ENCODE measurements at regions not wholly inside any gene's neighbourhood (a gene's known extent, or its start where the extent isn't known, plus 50 kb on each side); places are given as distances from the start of the nearest gene placed in this dataset.
"Not testable (repeated sequence)": the region's sequence is repeated elsewhere in the genome, so short reads cannot be mapped to it uniquely, and the experiment has no call there.

DNA sequence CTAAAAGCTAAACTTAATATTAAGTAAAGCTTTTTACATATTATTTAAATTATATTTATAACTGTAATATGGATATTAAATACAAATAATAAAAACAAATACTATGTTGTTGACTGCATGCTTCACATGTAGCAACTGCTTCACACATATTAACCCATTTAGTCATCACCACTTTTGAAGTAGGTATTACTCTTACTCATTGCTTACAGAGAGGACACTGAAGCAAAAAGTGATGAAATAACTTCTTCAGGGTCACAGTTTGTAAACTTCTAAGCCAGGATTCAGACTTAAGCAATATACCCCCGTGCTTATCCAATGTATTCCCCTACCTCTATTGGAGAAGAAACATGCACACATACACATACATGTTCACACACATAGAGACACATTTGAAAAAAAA is 166.6 kb downstream of the DKK2 start:
- DNase-seq = no peak

DNA sequence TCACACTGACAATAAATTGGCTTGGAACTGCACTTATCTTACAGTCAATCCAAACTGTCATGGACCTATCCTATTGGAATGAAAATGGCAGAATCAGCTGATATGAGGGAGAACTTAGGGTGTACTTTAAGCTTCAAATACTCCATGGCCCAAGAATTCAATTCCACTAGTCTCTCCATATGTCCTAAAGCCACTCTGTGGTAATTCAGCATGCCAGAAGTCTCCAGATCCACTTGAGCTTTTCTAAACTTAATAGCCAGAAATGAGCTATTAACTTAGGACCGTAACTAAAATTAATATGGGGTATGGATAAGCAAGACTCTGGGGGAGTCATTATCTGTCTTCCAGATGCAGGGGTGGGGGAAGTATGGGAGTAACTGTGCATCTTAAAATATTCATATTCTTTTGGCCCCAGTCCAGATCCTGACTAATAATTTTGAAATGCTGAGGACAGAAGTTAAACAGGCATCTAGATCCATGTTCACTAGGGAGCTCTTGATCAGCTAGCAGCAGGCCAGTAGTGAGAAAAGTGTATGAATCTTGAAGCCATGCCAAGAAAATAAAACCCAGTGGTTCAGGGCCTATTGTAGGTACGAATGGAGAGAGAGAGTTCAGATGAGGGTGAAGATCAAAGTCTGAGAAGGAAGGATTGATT is 167.6 kb downstream of the DKK2 start:
- no peak for DNase-seq

DNA sequence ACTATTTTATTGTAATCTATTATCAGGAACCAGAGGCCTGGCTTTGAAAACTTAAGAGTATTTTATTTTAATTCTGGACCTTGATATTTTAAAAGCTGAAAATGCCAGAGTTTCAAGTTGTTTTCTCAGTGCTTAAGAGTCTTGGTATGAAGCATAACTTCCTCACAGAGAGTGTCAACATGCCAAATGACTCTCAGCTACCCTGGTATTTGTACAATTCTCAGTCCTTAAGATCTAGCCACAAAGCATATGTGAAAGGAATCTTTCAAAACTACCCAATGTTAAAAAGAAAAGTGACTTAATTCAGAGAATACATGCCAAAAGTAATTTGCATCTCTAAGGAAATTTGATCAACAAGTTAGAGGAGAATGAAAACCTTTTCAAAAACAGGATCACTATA is 171.9 kb downstream of the DKK2 start:
- DNase-seq = no peak

DNA sequence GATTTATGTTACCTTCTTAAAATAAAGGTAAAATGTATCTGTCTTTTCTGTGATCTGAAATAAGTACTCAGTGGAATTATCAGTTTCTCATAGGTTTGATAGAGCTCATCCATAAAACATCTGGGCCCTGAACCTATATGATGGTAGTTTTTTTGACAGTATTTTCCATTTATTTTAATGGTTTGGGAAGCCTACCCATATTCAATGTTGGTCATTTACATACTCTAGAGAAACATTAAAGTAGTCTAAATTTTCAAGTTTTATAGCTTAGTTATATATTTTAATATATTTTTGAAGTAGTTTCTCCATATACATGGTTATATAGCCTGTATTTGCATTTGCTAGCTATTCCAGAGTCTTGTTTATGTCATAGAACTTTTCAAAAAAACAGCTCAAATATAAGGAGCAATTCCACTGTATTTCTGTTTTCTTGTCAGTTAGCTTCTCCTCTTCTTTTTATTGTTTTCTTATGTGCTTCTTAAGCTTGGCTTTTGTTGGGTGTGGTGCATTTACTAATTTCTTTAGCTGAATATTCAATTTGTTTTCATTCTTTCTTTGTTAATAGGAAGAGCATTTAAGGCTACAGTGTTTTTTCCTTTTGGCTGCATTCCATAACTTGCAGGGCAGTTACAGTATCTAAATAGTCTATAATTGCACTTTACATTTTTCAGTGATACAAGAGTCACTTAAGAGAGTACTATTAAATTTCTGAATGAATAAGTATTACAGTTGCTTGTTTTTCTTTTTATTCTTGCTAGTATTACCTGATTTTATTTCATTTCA is 181.4 kb downstream of the DKK2 start:
- no peak for DNase-seq

DNA sequence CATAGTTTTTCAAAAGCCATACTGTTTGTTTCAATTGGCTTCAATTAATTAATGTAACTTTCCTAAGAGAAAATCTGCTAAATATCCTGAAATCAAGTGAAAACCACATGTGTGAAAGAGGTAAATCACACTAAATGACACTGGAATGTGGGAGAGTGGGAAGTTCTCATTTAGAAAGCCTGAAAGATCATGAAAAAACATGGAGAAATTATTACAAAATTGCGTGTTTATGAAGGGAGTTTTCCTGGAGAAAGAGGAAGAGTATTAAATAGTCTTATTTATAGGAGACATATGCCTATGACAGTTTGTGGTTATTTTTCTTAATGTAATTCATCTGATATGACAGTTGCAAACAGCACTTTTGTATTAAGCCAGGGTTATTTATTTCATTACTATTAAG is 183.7 kb downstream of the DKK2 start:
- DNase-seq = no peak

DNA sequence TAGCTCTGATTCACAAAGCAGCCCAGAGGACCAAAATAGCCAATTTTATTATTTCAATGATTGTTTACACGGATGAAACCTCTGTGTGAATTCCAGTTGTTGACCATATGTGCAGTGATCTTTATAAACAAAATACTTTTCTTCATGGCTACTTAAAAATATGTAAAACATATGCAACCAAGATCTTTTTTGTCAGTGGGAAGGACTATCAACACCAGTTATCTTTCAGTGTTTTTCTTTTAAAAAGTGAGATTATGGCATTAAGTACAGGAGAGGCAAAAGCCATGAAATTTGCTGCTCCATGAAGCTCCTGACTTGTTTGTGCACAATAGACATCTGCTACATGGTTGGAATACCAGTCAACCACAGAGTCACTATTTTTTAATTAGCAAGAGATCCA is 184.4 kb downstream of the DKK2 start:
- DNase-seq = no peak

DNA sequence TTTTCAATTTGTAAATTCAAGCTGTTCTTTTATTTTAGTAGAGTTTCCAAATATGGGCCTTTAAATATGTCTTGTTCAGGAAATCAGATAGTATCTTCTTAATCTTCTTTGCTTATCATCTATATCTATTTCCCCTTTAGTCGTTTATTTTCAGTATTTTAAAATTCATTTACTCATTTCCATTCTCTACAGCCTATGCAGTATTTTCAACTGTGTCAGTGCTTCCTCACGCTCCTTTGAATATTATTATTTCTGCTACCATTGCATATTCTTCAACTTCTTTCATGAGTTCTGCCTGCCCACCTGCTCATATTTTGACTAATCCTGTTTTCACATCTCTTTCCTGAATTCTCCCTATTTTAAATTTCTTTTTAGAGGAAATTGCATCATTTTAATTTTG is 185.4 kb downstream of the DKK2 start:
- DNase-seq = no peak

DNA sequence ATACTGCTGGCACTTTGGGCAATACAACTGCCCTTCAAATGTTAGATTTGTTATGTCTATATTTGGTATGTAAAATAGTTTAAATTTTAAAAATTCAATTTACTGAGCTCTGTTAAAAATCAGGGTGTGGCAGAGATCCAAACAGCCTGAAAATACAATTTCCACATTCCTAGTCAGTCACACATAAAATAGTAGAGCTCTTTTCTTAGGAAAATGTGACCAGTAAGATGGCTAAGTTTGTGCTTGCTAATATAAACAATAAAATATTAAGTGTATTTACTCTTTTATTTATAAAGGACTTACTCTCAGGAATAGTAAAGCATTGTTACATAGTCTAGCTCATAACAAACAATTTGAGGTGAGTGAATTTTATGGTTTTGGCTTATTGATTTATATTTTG is 200.2 kb downstream of the DKK2 start:
- DNase-seq = no peak

DNA sequence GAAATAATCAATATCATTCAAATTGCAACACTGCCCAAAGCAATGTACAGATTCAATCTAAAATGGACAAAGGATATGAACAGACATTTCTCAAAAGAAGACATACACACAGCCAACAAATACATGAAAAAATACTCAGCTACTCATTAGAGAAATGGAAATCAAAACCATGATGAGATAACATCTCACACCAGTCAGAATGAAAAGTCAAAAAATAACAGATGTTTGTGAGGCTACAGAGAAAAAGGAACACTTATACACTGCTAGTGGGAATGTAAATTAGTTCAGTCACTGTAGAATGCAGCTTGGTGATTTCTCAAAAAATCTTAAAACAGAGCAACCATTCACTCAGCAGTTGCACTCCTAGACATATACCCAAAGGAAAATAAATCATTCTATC is 205.2 kb downstream of the DKK2 start:
- DNase-seq = no peak

DNA sequence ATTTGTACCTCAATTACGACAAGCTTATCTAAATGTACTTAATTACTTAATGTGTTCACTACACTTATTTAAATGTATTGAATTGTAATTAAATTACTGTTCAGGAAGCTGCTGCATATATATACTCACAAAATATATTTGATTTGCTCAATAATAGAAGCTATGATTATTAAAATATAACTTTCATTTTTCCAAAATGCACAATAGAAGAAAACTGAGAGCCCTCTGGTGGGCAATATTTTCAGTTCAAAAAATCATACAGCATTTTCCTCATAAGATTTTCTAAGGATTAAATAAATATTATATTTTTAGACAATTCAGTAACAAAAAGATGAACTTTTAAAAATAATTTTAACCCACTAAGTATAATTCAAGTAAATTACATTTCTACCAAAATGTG is 217.3 kb downstream of the DKK2 start:
- DNase-seq = no peak

DNA sequence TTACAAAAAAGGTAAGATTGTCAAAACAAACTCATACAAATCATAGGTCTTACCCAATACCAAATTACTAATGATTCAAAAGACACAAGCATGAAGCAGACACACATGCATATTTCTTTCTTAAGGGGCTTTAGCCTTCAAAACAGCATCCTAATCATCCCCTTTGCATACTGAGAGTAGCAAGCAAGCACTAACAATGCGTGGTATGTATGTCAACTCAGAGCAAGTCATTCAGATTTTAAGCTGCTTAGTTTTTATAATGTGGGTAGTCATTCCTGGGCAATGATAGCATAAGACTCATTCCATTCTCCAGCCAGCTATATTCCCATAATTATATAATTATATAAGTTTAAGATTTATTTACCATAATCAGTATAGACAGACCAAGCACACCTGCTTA is 219.6 kb downstream of the DKK2 start:
- DNase-seq = no peak

DNA sequence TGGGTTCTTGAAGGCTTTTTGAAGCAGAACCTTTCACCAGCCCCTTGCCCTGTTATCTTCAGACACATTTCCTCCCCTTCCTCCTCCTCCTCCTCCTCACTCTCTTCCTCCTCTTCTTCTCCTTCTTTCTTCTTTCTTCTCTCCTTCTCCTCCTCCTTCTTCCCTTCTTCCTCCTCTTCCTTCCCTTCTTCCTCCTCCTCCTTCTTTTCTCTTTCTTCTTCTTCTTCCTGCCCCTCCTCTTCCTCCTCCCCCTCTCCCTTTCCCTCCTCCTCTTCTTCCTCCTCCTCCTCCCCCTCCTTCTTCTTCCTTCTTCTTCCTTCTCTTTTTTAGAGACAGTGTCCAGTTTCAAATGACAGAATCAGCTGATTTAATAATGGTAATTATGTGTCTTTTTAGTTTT is 226.0 kb downstream of the DKK2 start:
- no peak for DNase-seq

DNA sequence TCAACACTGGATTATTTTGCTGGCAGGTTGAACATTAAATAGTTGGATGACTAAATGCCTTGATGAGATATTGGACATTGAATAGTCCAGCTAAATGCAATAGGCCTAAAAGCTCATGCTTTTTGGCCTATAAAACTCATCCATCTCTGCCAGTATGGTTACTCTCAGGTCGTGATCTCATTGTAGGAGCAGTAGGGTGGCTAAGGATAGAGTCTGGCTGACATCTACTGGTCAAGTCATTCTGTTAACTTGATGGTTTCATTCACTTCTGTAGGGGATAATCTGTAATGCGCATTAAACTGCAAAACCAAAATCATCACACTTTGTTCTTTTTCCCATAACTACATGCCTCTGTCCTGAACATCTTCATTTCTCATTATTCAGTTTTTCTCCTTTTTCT is 227.0 kb downstream of the DKK2 start:
- no peak for DNase-seq

DNA sequence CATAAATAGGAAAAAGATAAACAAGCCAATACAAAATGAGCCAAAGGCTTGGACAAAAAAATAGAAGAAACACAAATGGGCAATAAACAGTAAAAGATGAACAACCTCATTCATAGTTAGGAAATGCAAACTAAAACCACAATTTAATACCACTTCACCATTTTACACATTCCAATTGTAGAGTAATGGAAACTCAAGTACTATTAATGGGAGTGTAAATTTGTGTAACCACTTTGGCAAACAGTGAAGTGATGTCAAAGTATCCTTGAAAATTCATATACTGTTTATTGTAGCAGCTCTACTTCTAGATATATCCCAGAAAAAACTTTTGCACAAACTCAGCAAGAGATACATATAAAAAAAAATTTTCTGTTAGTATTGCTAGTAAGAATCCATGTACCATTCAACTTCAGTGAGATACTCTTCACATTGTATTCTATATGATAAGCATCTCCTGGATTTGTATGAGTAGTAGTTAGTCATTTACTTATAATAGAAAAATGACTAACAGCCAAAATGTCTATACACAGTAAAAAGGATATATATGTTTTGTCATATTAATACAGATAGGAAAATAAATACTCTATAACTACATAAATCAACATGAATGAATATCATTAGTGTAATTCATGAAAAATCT is 229.8 kb downstream of the DKK2 start:
- DNase-seq = no peak

DNA sequence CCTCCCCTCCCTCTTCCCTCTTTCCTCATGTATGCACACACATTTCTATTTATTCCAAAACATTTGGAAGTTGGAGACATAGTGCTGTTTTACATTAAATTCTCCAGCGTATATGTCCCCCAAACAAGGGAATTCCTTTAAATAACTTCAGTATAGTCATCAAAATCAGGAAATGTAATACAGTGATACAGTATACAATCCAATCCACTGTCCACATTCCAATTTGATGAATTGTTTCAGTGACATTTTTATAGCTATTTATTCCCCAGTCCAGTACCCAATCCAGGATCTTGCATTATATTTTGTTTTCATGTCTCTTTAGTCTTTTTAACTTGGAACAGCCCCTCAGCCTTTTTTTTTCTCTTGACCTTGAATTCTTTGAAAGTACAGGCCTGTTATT is 233.0 kb downstream of the DKK2 start:
- DNase-seq = no peak

DNA sequence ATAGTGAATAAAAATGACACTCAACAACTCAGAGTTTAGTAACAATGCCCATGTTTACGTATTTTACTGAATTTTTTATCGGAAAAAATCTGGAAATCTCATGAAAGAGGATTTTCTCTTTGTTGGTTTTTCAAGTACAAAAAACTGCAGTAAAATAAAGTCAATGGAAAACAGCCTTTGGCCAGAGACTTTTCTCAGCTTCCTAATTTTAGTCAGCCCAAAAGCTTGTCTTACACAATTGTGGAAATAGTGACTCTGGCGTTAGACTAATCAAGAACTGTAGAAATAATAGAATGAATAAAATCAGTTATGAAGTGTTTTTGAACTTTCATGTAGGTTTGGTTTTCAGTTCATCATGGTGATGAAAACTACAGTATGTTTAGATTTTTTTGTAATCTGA is 234.7 kb downstream of the DKK2 start:
- DNase-seq = no peak

DNA sequence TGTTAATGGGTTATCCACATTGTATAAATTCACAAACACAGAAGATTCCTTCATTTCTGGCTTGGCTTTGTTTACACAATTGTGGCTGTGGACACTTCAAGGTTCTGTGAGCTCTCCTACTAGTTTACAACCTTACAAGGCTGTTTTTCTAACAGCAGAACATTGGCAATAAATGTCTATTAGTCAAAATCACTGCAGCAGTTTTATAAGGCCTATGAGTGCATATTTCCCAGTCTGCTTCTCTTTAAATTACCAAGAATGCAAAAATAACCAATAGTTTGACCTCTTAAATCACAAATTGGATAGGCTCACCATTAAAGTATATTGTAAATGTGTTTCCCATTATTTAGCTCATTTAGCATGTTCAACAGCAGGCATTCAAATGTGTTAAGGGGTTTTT is 239.2 kb downstream of the DKK2 start:
- no peak for DNase-seq

DNA sequence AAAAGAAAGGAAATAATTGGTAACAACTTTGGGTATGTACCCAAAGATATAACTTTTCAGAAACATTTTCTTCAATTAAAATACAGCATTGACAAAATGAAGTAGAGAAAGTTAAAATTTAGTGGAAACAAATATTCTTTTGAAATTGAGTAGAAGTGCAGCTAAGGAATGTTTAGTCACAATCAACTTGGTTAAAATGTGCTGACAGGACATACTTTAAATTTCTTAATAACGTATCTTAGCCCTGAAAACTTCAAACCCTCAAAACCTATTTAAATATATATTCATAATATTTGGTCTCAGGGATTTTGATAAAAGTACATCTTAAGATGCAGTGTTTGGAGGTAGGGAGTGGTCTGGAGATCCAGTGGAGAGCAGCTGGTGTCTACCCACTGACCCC is 240.8 kb downstream of the DKK2 start:
- DNase-seq = no peak

DNA sequence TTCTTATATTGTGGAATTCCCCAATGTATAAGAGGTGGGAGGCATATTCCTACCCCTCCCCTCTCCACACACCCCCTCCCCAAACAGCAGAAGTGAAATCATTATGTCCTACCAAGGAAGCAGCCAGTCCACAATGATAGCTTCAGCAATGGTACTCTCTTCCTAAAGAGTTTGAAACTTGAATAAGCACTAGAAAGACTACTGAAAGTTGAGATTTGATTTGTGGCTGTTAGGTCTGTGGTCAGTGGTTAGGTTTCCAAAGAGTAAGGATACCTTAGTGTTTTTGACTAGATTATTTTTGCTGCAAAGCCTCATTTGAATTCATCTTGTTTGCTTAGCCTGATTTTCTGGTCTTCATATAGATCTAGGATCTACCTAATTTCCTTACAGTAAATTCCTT is 242.2 kb downstream of the DKK2 start:
- DNase-seq = no peak

DNA sequence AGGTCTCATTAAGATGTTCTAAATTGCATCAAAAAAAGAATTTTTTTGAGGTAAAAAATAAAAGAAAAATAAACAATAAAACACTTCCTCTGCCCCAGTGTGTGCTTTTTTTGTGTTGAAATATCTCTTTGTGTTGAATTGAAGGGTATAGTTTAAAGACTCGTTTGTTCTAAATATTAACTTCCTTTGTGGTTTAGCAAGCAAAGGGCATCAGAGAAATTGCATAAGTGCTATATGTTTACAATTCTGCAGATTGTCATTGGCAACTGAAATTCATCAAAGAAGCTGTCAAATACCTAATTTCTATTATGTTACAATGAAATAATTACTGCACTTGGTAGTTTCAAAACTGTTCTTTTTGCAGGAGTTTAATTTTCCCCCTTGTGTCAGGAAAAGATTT is 260.5 kb downstream of the DKK2 start:
- no peak for DNase-seq

DNA sequence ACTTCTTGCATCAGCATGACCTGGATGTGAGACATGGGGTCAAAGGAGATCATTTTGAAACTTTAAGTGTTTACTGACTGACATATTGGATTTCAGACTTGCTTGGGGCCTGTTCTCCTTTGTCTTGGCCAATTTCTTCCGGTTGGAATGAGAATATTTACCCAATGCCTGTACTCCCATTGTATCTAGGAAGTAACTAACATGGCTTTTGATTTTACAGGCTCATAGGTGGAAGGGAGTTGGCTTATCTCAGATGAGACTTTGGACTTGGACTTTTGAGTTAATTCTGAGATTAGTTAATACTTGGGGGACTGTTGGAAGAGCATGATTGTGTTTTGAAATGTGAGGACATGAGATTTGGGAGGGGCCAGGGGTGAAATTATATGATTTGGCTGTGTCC is 262.1 kb downstream of the DKK2 start:
- not testable (repeated sequence) for DNase-seq

DNA sequence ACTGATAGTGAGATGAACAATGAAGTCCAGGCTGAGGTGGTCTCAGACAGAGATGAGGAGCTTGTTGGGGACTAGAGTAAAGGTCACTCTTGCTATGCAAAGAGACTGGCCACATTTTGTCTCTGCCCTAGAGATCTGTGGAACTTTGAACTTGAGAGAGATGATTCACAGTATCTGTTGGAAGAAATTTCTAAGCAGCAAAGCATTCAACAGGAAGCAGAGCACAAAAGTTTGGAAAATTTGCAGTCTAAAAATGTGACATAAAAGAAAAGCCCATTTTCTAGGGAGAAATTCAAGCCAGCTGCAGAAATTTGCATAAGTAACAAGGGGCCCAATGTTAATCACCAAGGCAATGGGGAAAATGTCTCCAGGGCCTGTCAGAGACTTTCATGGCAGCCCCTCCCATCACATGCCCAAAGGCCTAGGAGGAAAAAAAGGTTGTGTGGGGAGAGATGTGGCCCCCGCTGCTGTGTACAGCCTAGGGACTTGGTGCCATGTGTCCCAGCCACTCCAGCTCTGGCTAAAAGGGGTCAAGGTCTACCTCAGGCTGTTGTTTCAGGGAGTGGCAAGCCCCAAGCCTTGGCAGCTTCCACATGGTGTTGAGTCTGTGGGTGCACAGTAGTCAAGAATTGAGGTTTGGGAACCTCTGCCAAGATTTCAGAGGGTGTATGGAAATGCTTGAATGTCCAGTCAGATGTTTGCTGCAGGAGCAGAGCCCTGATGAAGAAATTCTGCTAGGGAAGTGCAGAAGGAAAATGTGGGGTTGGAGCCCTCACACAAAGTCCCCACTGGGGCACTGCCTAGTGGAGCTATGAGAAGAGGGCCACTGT is 262.8 kb downstream of the DKK2 start:
- DNase-seq = no peak

DNA sequence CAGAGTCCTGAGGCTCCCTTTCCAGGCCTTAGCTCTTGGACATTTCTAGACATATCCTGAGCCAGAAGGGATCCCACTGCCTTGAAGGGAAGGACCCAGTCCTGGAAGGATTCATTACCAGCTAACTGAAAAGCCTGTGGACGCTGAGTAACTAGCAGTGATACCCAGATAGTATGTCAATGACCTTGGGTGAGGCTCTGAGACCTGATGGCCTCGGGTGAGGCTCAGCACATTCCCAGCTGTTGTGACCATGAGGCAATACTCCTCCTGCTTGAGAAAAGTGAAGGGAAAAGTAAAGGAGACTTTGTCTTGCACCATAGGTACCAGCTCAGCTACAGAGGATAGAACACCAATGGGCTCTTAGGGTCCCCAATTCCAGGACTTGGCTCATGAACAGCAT is 268.1 kb downstream of the DKK2 start:
- no peak for DNase-seq
